HEK293 (cell line): ENCODE measurements at regions not wholly inside any gene's neighbourhood (a gene's known extent, or its start where the extent isn't known, plus 50 kb on each side); places are given as distances from the start of the nearest gene placed in this dataset.

Experiments
- CTCF ChIP-seq: fragments of 450-650 bp; formaldehyde crosslinking; IDR thresholded peaks from 2 replicates; pipeline ENCODE4 v1.5.1; 2016; ENCODE audit warnings: missing biosample characterization, missing genetic modification characterization
- KLF9 ChIP-seq: fragments of 450-650 bp; formaldehyde crosslinking; IDR thresholded peaks from 2 replicates; pipeline ENCODE4 v1.5.1; 2016; ENCODE audit warnings: missing biosample characterization, missing genetic modification characterization, low read depth
- PRDM6 ChIP-seq: fragments of 450-650 bp; formaldehyde crosslinking; IDR thresholded peaks from 2 replicates; pipeline ENCODE4 v1.5.1; 2017; ENCODE audit warnings: missing biosample characterization, missing genetic modification characterization
- ZBTB11 ChIP-seq: fragments of 450-650 bp; formaldehyde crosslinking; conservative IDR thresholded peaks from 2 replicates; pipeline ENCODE4 v1.5.1; 2016; ENCODE audit warnings: low read depth, missing biosample characterization, missing genetic modification characterization
- ZFP41 ChIP-seq: fragments of 450-650 bp; formaldehyde crosslinking; IDR thresholded peaks from 2 replicates; pipeline ENCODE4 v1.5.1; 2016; ENCODE audit warnings: missing biosample characterization, missing genetic modification characterization, borderline replicate concordance
- ZNF18 ChIP-seq: fragments of 450-650 bp; formaldehyde crosslinking; IDR thresholded peaks from 2 replicates; pipeline ENCODE4 v1.5.1; 2016; ENCODE audit warnings: missing biosample characterization, missing genetic modification characterization
- ZNF530 ChIP-seq: fragments of 450-650 bp; formaldehyde crosslinking; IDR thresholded peaks from 2 replicates; pipeline ENCODE4 v1.5.1; 2016; ENCODE audit warnings: low read depth, missing biosample characterization, missing genetic modification characterization
- ZNF768 ChIP-seq: fragments of 450-650 bp; formaldehyde crosslinking; IDR thresholded peaks from 2 replicates; pipeline ENCODE4 v1.5.1; 2018; ENCODE audit warnings: missing biosample characterization, mild to moderate bottlenecking, missing genetic modification characterization
- ZNF776 ChIP-seq: fragments of 450-650 bp; formaldehyde crosslinking; IDR thresholded peaks from 2 replicates; pipeline ENCODE4 v1.5.0; 2017; ENCODE audit warnings: missing biosample characterization, missing genetic modification characterization, borderline replicate concordance
- ZSCAN18 ChIP-seq: fragments of 450-650 bp; formaldehyde crosslinking; IDR thresholded peaks from 2 replicates; pipeline ENCODE4 v1.5.1; 2016; ENCODE audit warnings: missing biosample characterization, missing genetic modification characterization

GRCh38 chr4:132614682-132615081, 534.4 kb upstream of the PCDH10 start:
- TF ChIP-seq ZNF530 (no peak), CTCF (tag by site-specific recombination) (no peak), ZFP41 (tag by site-specific recombination) (no peak), ZSCAN18 (tag by site-specific recombination) (no peak), KLF9 (tag by site-specific recombination) (no peak), ZNF776 (tag by site-specific recombination) (no peak), ZBTB11 (tag by site-specific recombination) (no peak), ZNF18 (no peak), ZNF768 (no peak), PRDM6 (tag by site-specific recombination) (no peak)
